CD14-positive monocyte (primary cell): ENCODE measurements at regions not wholly inside any gene's neighbourhood (a gene's known extent, or its start where the extent isn't known, plus 50 kb on each side); places are given as distances from the start of the nearest gene placed in this dataset.

Experiments used
- DNase-seq, 3 donors: peaks; one replicate each; pipeline ENCODE4 v3.0.0-alpha.2; 2011 to 2022
- H2AFZ ChIP-seq: 2 replicates; pipeline ENCODE4 v1.6.0; 2012; ENCODE audit warnings: mild to moderate bottlenecking, low read depth, low read length, inconsistent platforms; ENCODE audit not compliant: insufficient read depth, poor library complexity, severe bottlenecking
- H3K27ac ChIP-seq, 2 donors: 1 replicate in 1 of 2; 2 replicates in 1 of 2; pipeline ENCODE4 v1.5.1; 2012 to 2013; ENCODE audit warnings: low read length in 2 of 2, control low read depth in 1 of 2, inconsistent platforms in 1 of 2, low read depth in 1 of 2, mild to moderate bottlenecking in 1 of 2
- H3K27me3 ChIP-seq, 2 donors: one replicate each; pipeline versions ENCODE4 v1.6.0 to v1.6.1; 2011 to 2013; ENCODE audit warnings: low read length in 2 of 2; ENCODE audit not compliant: control insufficient read depth in 2 of 2, insufficient read depth in 2 of 2
- H3K36me3 ChIP-seq, 2 donors: replicated peaks in 1 of 2; 1 replicate in 1 of 2; 2 replicates in 1 of 2; pipeline versions ENCODE4 v1.5.1 to v1.6.1; 2012 to 2013; ENCODE audit warnings: low read length in 2 of 2, control low read depth in 1 of 2, inconsistent platforms in 1 of 2, mild to moderate bottlenecking in 1 of 2; ENCODE audit not compliant: insufficient read depth in 2 of 2, control insufficient read depth in 1 of 2
- H3K4me1 ChIP-seq, 2 donors: 1 replicate in 1 of 2; 2 replicates in 1 of 2; pipeline versions ENCODE4 v1.5.1 to v1.6.1; 2012 to 2013; ENCODE audit warnings: low read length in 2 of 2, control low read depth in 1 of 2, inconsistent platforms in 1 of 2, mild to moderate bottlenecking in 1 of 2, moderate library complexity in 1 of 2; ENCODE audit not compliant: insufficient read depth in 2 of 2, control insufficient read depth in 1 of 2
- H3K4me2 ChIP-seq: replicated peaks from 2 replicates; pipeline ENCODE3; 2012; ENCODE audit warnings: low read length, moderate library complexity, mild to moderate bottlenecking; ENCODE audit not compliant: poor library complexity, severe bottlenecking; ENCODE audit errors: extremely low read depth
- H3K4me3 ChIP-seq, 3 experiments: fragments of 200-600 bp in 1 of 3; sonication (generic) in 1 of 3; replicated peaks in 1 of 3; 1 replicate in 2 of 3; 2 replicates in 1 of 3; pipeline ENCODE4 v1.5.1; 2011 to 2013; ENCODE audit warnings: low read length in 3 of 3, mild to moderate bottlenecking in 3 of 3, control low read depth in 2 of 3, low read depth in 2 of 3, inconsistent platforms in 1 of 3, moderate library complexity in 1 of 3
- H3K79me2 ChIP-seq: 2 replicates; pipeline ENCODE4 v1.6.0; 2012; ENCODE audit warnings: mild to moderate bottlenecking, control low read depth, inconsistent platforms, low read length, moderate library complexity; ENCODE audit not compliant: insufficient read depth
- H3K9ac ChIP-seq: 2 replicates; pipeline ENCODE4 v1.6.0; 2017; ENCODE audit warnings: low read length, mild to moderate bottlenecking; ENCODE audit not compliant: insufficient read depth, poor library complexity, severe bottlenecking
- H3K9me3 ChIP-seq, 2 donors: replicated peaks in 1 of 2; 1 replicate in 1 of 2; 2 replicates in 1 of 2; pipeline versions ENCODE4 v1.5.1 to v1.6.1; 2012 to 2013; ENCODE audit warnings: low read length in 2 of 2, control low read depth in 1 of 2; ENCODE audit not compliant: control insufficient read depth in 1 of 2, insufficient read depth in 1 of 2
- H4K20me1 ChIP-seq: 2 replicates; pipeline ENCODE4 v1.6.0; 2012; ENCODE audit warnings: mild to moderate bottlenecking, low read length, control low read depth, moderate library complexity; ENCODE audit not compliant: insufficient read depth
- H3K27ac Mint-ChIP-seq, 7 donors: one replicate each; pipeline ENCODE4 v1.8.0; 2020; ENCODE audit warnings: mild to moderate bottlenecking in 7 of 7, mixed read lengths in 7 of 7, moderate library complexity in 6 of 7, inconsistent platforms in 2 of 7
- H3K27me3 Mint-ChIP-seq, 3 donors: one replicate each; pipeline ENCODE4 v1.8.0; 2021 to 2022; ENCODE audit warnings: low read depth in 3 of 3, mild to moderate bottlenecking in 3 of 3, mixed read lengths in 3 of 3, moderate library complexity in 3 of 3, inconsistent platforms in 1 of 3
- H3K36me3 Mint-ChIP-seq, 2 donors: one replicate each; pipeline ENCODE4 v1.8.0; 2020; ENCODE audit warnings: mixed read lengths in 2 of 2, inconsistent platforms in 1 of 2, mild to moderate bottlenecking in 1 of 2
- H3K4me1 Mint-ChIP-seq: one replicate; pipeline ENCODE4 v1.8.0; 2020; ENCODE audit warnings: mild to moderate bottlenecking, mixed read lengths
- H3K4me3 Mint-ChIP-seq, 2 donors: one replicate each; pipeline ENCODE4 v1.8.0; 2020; ENCODE audit warnings: mild to moderate bottlenecking in 2 of 2, mixed read lengths in 2 of 2, moderate library complexity in 1 of 2
- H3K9me3 Mint-ChIP-seq, 7 donors: one replicate each; pipeline ENCODE4 v1.8.0; 2020 to 2022; ENCODE audit warnings: mixed read lengths in 7 of 7, mild to moderate bottlenecking in 6 of 7, moderate library complexity in 6 of 7, inconsistent platforms in 2 of 7
- WGBS: methylation state at CpG from one replicate; pipeline ENCODE4 v1.1.5; 2013; ENCODE audit warnings: missing lambda C conversion rate; ENCODE audit not compliant: insufficient coverage; 5-methylcytosine and 5-hydroxymethylcytosine counted together
- intact Hi-C, 2 donors: fragments of 100-400 bp; cut with micrococcal nuclease; formaldehyde crosslinking; loops; one replicate each; pipeline versions ENCODE4 v1.15.0 to v1.15.1; 2023
- TF ChIP-seq, protein P1 (sequence below): fragments of 200-600 bp; IDR thresholded peaks from one replicate; pipeline ENCODE4 v1.8.0; 2022; ENCODE audit warnings: antibody characterized with exemption, mild to moderate bottlenecking

DNA sequence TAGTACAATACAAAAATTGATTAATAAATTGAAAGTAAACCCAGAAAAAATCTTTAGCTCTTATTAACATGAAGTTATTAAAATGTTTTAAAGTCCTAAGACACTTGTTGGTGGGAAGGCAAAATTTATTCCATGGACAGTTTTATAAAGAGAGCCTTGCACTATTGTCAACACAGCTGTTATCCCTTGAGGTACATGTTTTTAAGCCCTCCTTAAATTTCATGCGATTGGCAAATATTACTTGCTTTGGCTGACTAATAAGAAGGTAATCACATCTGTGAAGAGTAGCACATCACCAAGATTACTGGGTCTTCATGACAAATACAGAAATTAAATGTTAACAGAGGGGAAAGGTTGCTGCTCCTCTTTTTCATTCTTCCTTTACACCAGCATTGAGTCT, 611.1 kb downstream of the BRINP3 start:
- no peak for DNase-seq
- Histone ChIP-seq H4K20me1 (no peaks in the 10 kb centered on the region), H3K4me1 (no peaks in the 10 kb centered on the region), H3K36me3 (no peaks in the 10 kb centered on the region), H3K4me3 (no peak overlapping the region), H3K27ac (no peak overlapping the region), H3K27me3 (no peaks in the 10 kb centered on the region), H3K9ac (no peak overlapping the region), H3K9me3 (no peaks in the 10 kb centered on the region), H3K4me2 (no peak overlapping the region), H3K79me2 (no peaks in the 10 kb centered on the region), H2AFZ (no peak overlapping the region)
- peaks cover 0 to 4% (median 2%) of the 10 kb centered on the region in 7 donors for H3K9me3 Mint-ChIP-seq
- TF ChIP-seq, protein P1, sequence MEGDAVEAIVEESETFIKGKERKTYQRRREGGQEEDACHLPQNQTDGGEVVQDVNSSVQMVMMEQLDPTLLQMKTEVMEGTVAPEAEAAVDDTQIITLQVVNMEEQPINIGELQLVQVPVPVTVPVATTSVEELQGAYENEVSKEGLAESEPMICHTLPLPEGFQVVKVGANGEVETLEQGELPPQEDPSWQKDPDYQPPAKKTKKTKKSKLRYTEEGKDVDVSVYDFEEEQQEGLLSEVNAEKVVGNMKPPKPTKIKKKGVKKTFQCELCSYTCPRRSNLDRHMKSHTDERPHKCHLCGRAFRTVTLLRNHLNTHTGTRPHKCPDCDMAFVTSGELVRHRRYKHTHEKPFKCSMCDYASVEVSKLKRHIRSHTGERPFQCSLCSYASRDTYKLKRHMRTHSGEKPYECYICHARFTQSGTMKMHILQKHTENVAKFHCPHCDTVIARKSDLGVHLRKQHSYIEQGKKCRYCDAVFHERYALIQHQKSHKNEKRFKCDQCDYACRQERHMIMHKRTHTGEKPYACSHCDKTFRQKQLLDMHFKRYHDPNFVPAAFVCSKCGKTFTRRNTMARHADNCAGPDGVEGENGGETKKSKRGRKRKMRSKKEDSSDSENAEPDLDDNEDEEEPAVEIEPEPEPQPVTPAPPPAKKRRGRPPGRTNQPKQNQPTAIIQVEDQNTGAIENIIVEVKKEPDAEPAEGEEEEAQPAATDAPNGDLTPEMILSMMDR: no peak
- H3K27ac Mint-ChIP-seq: no peak overlapping the region
- intact Hi-C loops: no loop called here
- H3K27me3 Mint-ChIP-seq: no peaks in the 10 kb centered on the region
- no CpG with 5 or more reads among the region's 1 CpG for WGBS
- no peak overlapping the region for H3K4me3 Mint-ChIP-seq
- H3K36me3 Mint-ChIP-seq: no peaks in the 10 kb centered on the region
- H3K4me1 Mint-ChIP-seq: no peaks in the 10 kb centered on the region

DNA sequence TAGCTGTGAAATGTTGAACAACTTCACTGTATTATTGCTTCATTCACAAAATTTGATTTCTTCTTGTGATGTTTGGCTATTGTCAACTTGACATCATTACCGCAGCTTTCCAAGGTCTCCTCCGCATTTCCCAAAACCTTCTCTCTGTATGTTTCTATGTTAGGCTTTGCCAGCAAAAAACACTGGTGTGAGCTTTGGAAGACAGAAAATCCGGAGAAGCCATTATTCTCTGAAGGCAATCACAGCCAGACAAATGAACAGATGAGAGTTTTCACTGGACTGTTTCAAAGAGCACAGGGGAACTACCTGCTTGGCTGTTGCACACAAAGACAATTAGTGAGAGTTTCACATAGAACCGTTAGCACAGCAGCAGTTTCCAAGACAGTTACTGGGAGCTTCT, 609.6 kb downstream of the BRINP3 start:
- no peak overlapping the region for H3K4me3 ChIP-seq
- H3K27me3 ChIP-seq: no peaks in the 10 kb centered on the region
- H3K36me3 ChIP-seq: no peaks in the 10 kb centered on the region
- H2AFZ ChIP-seq: no peak overlapping the region
- DNase-seq: no peak
- WGBS: 60% methylated on average over 2 of the region's 4 CpGs
- H3K4me1 ChIP-seq: no peaks in the 10 kb centered on the region
- TF ChIP-seq, protein P1: no peak
- H3K9me3 ChIP-seq: no peaks in the 10 kb centered on the region
- H3K27me3 Mint-ChIP-seq: no peaks in the 10 kb centered on the region
- no peaks in the 10 kb centered on the region for H4K20me1 ChIP-seq
- no peak overlapping the region for H3K4me3 Mint-ChIP-seq
- H3K4me1 Mint-ChIP-seq: no peaks in the 10 kb centered on the region
- intact Hi-C loops: no loop called here
- H3K9ac ChIP-seq: no peak overlapping the region
- H3K79me2 ChIP-seq: no peaks in the 10 kb centered on the region
- peaks cover 0 to 4% (median 2%) of the 10 kb centered on the region in 7 donors for H3K9me3 Mint-ChIP-seq
- H3K27ac Mint-ChIP-seq: no peak overlapping the region
- no peak overlapping the region for H3K27ac ChIP-seq
- no peak overlapping the region for H3K4me2 ChIP-seq
- H3K36me3 Mint-ChIP-seq: no peaks in the 10 kb centered on the region
